ENCODE measurements at regions not wholly inside any gene's neighbourhood (a gene's known extent, or its start where the extent isn't known, plus 50 kb on each side); places are given as distances from the start of the nearest gene placed in this dataset.

DNA sequence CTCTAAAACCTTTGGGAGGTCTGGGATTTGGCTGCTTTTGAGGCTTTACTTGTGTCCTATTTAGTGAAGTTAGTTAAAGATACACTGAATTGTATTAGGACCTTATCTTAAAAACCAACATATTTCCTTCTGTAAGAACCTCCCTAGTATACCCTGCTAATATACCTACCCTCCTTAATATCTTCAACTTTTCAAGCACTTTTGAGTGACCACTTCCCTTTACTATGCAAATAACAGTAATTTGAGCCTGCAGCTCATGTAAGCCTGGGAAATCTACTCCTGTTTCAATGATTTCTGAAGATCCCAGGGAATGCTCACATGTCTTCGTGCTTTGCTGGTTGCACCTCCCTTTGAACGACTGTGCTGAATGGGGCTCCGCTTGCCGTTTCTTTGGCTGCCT, 358.5 kb downstream of the YTHDC2 start:
- Histone ChIP-seq H3K9me3 (ENCODE audit: insufficient read depth, low read length) (no peaks in the 10 kb centered on the region), H2AFZ (ENCODE audit: low read depth, low read length, severe bottlenecking) (no peak overlapping the region), H3K27ac (ENCODE audit: low read depth, low read length) (no peak overlapping the region), H3K4me3 (ENCODE audit: insufficient read depth, low read length, poor library complexity, severe bottlenecking) (no peak overlapping the region), H3F3A (ENCODE audit: insufficient read depth) (no peaks in the 10 kb centered on the region), H4K20me1 (ENCODE audit: low read depth, low read length) (no peaks in the 10 kb centered on the region), H3K27me3 (ENCODE audit: low read length) (no peaks in the 10 kb centered on the region), H3K9ac (ENCODE audit: low read length) (no peak overlapping the region), H3K4me2 (ENCODE audit: low read depth, low read length, poor library complexity, severe bottlenecking) (no peak overlapping the region), H3K9me2 (replicated peaks; ENCODE audit: insufficient read depth, low read length) (no peaks in the 10 kb centered on the region), H3K79me2 (ENCODE audit: insufficient read depth, low read length) (no peaks in the 10 kb centered on the region), H3K36me3 (ENCODE audit: low read length) (no peaks in the 10 kb centered on the region)
- TF ChIP-seq, protein P1, sequence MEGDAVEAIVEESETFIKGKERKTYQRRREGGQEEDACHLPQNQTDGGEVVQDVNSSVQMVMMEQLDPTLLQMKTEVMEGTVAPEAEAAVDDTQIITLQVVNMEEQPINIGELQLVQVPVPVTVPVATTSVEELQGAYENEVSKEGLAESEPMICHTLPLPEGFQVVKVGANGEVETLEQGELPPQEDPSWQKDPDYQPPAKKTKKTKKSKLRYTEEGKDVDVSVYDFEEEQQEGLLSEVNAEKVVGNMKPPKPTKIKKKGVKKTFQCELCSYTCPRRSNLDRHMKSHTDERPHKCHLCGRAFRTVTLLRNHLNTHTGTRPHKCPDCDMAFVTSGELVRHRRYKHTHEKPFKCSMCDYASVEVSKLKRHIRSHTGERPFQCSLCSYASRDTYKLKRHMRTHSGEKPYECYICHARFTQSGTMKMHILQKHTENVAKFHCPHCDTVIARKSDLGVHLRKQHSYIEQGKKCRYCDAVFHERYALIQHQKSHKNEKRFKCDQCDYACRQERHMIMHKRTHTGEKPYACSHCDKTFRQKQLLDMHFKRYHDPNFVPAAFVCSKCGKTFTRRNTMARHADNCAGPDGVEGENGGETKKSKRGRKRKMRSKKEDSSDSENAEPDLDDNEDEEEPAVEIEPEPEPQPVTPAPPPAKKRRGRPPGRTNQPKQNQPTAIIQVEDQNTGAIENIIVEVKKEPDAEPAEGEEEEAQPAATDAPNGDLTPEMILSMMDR (IDR thresholded peaks at IDR 0.05; ENCODE audit: insufficient read depth, low read length, poor library complexity, severe bottlenecking) = no peak
- no peak for TF ChIP-seq EZH2phosphoT487 (conservative IDR thresholded peaks at IDR 0.05; ENCODE audit: low read length)

- no peak overlapping the region for H3K27ac ChIP-seq (ENCODE audit: low read depth, low read length)
These were observed 361.6 kb downstream of the YTHDC2 start for GRCh38 chr5:113875096-113875495.

DNA sequence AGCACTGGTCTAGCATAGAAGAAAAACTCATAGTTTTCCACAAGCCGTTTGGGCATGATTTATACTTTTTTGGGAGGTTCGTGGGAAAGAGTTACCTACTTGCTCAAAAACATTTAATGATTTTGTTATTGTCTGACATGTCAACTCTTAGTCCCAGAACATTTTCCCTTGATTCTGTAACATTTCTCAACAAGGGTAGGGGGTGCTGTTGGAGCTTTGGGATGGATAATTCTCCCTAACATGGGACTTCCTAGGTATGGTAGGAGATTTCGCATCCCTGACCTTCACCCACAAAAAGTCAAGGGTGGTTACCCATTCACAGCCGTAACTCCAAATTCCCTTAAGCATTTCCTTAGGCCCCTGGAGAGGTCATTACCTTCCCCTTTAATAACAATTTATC, 378.0 kb downstream of the YTHDC2 start:
- Histone ChIP-seq H3K36me3 (ENCODE audit: low read length) (no peaks in the 10 kb centered on the region), H3K9me2 (replicated peaks; ENCODE audit: insufficient read depth, low read length) (no peaks in the 10 kb centered on the region), H3K79me2 (ENCODE audit: insufficient read depth, low read length) (no peaks in the 10 kb centered on the region), H3K27ac (ENCODE audit: low read depth, low read length) (no peak overlapping the region), H3K9me3 (ENCODE audit: insufficient read depth, low read length) (no peaks in the 10 kb centered on the region), H3K9ac (ENCODE audit: low read length) (no peak overlapping the region), H3K27me3 (ENCODE audit: low read length) (no peaks in the 10 kb centered on the region), H2AFZ (ENCODE audit: low read depth, low read length, severe bottlenecking) (no peak overlapping the region), H3K4me2 (ENCODE audit: low read depth, low read length, poor library complexity, severe bottlenecking) (no peak overlapping the region), H4K20me1 (ENCODE audit: low read depth, low read length) (no peaks in the 10 kb centered on the region), H3K4me3 (ENCODE audit: insufficient read depth, low read length, poor library complexity, severe bottlenecking) (no peak overlapping the region), H3F3A (ENCODE audit: insufficient read depth) (no peaks in the 10 kb centered on the region)
- no peak for TF ChIP-seq EZH2phosphoT487 (conservative IDR thresholded peaks at IDR 0.05; ENCODE audit: low read length)

More at GRCh38 chr5:113875096-113875495, 361.6 kb downstream of the YTHDC2 start:
- Histone ChIP-seq H3K9me2 (replicated peaks; ENCODE audit: insufficient read depth, low read length) (no peaks in the 10 kb centered on the region), H4K20me1 (ENCODE audit: low read depth, low read length) (no peaks in the 10 kb centered on the region), H3K4me3 (ENCODE audit: insufficient read depth, low read length, poor library complexity, severe bottlenecking) (no peak overlapping the region), H3K9ac (ENCODE audit: low read length) (no peak overlapping the region), H3K27me3 (ENCODE audit: low read length) (no peaks in the 10 kb centered on the region), H3K4me2 (ENCODE audit: low read depth, low read length, poor library complexity, severe bottlenecking) (no peak overlapping the region), H3K79me2 (ENCODE audit: insufficient read depth, low read length) (no peaks in the 10 kb centered on the region), H3K36me3 (ENCODE audit: low read length) (no peaks in the 10 kb centered on the region), H3F3A (ENCODE audit: insufficient read depth) (no peaks in the 10 kb centered on the region), H3K9me3 (ENCODE audit: insufficient read depth, low read length) (no peaks in the 10 kb centered on the region), H2AFZ (ENCODE audit: low read depth, low read length, severe bottlenecking) (no peak overlapping the region)
- no peak for TF ChIP-seq EZH2phosphoT487 (conservative IDR thresholded peaks at IDR 0.05; ENCODE audit: low read length)
- TF ChIP-seq, protein P1 (IDR thresholded peaks at IDR 0.05; ENCODE audit: insufficient read depth, low read length, poor library complexity, severe bottlenecking) = no peak

- Histone ChIP-seq H3K4me3 (ENCODE audit: insufficient read depth, low read length, poor library complexity, severe bottlenecking) (no peak overlapping the region), H2AFZ (ENCODE audit: low read depth, low read length, severe bottlenecking) (no peak overlapping the region), H3K9ac (ENCODE audit: low read length) (no peak overlapping the region), H3K27me3 (ENCODE audit: low read length) (no peaks in the 10 kb centered on the region), H3K4me2 (ENCODE audit: low read depth, low read length, poor library complexity, severe bottlenecking) (no peak overlapping the region), H3F3A (ENCODE audit: insufficient read depth) (no peaks in the 10 kb centered on the region), H3K9me2 (replicated peaks; ENCODE audit: insufficient read depth, low read length) (no peaks in the 10 kb centered on the region), H3K36me3 (ENCODE audit: low read length) (no peaks in the 10 kb centered on the region), H4K20me1 (ENCODE audit: low read depth, low read length) (no peaks in the 10 kb centered on the region), H3K9me3 (ENCODE audit: insufficient read depth, low read length) (no peaks in the 10 kb centered on the region), H3K27ac (ENCODE audit: low read depth, low read length) (no peak overlapping the region), H3K79me2 (ENCODE audit: insufficient read depth, low read length) (no peaks in the 10 kb centered on the region)
- TF ChIP-seq, protein P1 (IDR thresholded peaks at IDR 0.05; ENCODE audit: insufficient read depth, low read length, poor library complexity, severe bottlenecking) = no peak
- TF ChIP-seq EZH2phosphoT487 (conservative IDR thresholded peaks at IDR 0.05; ENCODE audit: low read length) = no peak
These were observed 383.3 kb downstream of the YTHDC2 start for GRCh38 chr5:113896789-113897188.

Data from SU-DHL-6 (cell line).